Tibial nerve (tissue), 4 donors: ENCODE measurements at regions not wholly inside any gene's neighbourhood (a gene's known extent, or its start where the extent isn't known, plus 50 kb on each side); places are given as distances from the start of the nearest gene placed in this dataset.

ENCODE experiments used
- EP300 ChIP-seq, 2 donors: sonication (generic); formaldehyde crosslinking; IDR thresholded peaks; one replicate each; pipeline ENCODE4 v1.6.1; 2017; ENCODE audit warnings: antibody characterized with exemption in 2 of 2, mild to moderate bottlenecking in 1 of 2
- TF ChIP-seq, protein P1 (sequence below), 5 experiments: fragments of 200-600 bp in 3 of 5; fragments of 450-650 bp in 2 of 5; sonication (generic) in 3 of 5; IDR thresholded peaks; one replicate each; pipeline ENCODE4 v1.5.1; 2016 to 2019; ENCODE audit warnings: antibody characterized with exemption in 5 of 5, mild to moderate bottlenecking in 3 of 5, moderate library complexity in 2 of 5

DNA sequence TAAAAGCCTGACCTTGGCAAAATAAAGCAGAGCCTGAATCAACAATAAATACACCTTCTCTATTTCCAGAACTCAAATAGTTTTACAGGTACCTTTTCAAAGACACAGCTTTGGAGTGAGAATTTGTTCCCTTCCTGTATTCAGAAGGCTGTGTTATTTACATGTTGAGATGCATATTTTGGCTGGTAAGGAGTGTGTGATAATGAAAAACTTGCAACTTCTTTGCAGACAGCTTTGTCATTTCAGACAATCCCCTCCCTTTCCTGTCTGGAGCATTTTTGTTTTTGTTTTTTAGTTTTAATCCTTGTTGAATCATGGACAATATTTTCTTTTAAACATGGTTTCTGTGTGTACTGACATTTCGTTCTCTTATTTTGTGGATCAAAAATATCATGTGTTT lies 493.8 kb downstream of the FAT4 start:
- TF ChIP-seq, protein P1, sequence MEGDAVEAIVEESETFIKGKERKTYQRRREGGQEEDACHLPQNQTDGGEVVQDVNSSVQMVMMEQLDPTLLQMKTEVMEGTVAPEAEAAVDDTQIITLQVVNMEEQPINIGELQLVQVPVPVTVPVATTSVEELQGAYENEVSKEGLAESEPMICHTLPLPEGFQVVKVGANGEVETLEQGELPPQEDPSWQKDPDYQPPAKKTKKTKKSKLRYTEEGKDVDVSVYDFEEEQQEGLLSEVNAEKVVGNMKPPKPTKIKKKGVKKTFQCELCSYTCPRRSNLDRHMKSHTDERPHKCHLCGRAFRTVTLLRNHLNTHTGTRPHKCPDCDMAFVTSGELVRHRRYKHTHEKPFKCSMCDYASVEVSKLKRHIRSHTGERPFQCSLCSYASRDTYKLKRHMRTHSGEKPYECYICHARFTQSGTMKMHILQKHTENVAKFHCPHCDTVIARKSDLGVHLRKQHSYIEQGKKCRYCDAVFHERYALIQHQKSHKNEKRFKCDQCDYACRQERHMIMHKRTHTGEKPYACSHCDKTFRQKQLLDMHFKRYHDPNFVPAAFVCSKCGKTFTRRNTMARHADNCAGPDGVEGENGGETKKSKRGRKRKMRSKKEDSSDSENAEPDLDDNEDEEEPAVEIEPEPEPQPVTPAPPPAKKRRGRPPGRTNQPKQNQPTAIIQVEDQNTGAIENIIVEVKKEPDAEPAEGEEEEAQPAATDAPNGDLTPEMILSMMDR (IDR thresholded peaks at IDR 0.05), result no peak
- TF ChIP-seq EP300 (IDR thresholded peaks at IDR 0.05), result no peak
